22Rv1 (cell line): ENCODE measurements at regions not wholly inside any gene's neighbourhood (a gene's known extent, or its start where the extent isn't known, plus 50 kb on each side); places are given as distances from the start of the nearest gene placed in this dataset.

Experiments used
- H3K27ac ChIP-seq: fragments of 450-650 bp; 2 replicates; pipeline ENCODE4 v1.5.1; 2017
- ZFX ChIP-seq: fragments of 450-650 bp; IDR thresholded peaks from 2 replicates; pipeline ENCODE4 v1.6.1; 2017; ENCODE audit warnings: antibody characterized with exemption, borderline replicate concordance
- TF ChIP-seq, protein P1 (sequence below): fragments of 450-650 bp; IDR thresholded peaks from 2 replicates; pipeline ENCODE4 v1.5.1; 2017; ENCODE audit warnings: mild to moderate bottlenecking

DNA sequence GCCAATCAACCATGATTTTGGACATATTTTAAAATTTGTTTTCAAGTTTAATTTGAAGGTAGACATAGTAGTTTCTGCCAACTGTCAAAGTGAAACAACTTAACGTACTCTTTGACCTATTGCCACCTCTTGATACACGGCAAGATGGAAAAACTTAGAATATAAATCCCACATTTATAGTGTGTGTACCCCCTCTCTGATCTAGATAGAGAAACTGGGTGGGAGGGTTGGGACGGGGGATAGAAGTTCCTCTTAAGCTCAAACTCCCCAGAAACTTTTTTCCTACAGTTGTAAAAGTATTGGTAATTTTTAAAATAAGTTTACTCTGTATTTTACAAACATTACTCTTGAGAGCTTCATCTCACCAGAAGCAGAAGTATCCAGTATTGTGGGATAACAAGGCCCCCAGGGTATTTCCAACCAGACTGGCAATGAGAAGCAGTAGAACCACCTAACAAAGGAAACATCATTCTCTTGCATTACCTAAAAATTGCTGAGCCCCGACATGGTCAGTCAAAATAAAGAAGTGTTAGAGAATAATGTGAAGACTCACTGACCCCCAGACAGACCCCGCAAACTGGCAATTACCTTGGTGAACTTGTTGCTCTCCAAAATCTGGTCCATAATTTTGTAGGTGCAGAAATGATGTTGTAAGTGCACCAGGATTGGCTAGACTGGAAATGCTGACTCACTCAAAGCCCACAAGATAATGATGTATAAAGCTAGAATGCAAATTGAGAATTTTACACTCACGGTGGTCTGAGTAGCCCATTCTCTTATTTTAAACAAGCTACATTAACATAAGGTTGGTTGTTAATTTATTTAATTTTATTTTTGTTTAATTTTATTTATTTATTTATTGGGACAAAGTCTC is 74.7 kb upstream of the TNFAIP3 start:
- TF ChIP-seq, protein P1, sequence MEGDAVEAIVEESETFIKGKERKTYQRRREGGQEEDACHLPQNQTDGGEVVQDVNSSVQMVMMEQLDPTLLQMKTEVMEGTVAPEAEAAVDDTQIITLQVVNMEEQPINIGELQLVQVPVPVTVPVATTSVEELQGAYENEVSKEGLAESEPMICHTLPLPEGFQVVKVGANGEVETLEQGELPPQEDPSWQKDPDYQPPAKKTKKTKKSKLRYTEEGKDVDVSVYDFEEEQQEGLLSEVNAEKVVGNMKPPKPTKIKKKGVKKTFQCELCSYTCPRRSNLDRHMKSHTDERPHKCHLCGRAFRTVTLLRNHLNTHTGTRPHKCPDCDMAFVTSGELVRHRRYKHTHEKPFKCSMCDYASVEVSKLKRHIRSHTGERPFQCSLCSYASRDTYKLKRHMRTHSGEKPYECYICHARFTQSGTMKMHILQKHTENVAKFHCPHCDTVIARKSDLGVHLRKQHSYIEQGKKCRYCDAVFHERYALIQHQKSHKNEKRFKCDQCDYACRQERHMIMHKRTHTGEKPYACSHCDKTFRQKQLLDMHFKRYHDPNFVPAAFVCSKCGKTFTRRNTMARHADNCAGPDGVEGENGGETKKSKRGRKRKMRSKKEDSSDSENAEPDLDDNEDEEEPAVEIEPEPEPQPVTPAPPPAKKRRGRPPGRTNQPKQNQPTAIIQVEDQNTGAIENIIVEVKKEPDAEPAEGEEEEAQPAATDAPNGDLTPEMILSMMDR, result no peak
- no peak for TF ChIP-seq ZFX
- no peak overlapping the region for H3K27ac ChIP-seq

DNA sequence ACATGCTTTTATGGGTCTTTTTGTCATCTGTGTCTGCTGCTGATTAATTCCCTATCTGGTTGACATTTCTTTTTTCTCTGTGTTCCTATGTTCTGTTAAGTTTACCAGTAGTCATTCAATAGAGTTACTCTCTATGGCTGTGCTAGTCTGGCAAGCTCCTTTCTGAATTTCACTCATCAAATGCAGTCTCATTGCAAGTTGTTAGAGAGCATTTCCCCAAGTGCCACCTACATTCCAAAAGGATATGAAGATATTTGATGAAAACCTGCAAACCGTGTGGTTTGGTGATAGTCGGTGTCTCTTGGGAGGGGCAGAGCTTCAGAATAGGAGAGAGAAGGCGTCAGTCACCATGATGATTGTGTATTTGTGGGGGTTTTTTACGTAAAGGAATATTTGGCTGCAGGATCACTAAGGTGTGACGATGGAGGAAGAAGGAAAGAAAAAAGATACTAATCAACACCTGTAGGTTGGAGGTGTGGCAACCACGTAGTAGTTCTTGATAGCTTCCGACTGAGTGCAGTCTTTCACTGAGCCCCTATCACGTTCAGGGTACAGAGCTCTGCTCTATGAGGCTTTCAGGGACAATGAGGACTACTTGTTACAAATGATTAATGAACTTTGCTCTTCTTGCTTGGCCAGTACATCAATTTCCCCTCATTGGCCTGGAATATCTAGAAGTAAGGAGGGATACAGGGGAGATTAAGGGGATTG is 73.1 kb upstream of the TNFAIP3 start:
- TF ChIP-seq, protein P1, result no peak
- no peak for TF ChIP-seq ZFX
- no peak overlapping the region for H3K27ac ChIP-seq

DNA sequence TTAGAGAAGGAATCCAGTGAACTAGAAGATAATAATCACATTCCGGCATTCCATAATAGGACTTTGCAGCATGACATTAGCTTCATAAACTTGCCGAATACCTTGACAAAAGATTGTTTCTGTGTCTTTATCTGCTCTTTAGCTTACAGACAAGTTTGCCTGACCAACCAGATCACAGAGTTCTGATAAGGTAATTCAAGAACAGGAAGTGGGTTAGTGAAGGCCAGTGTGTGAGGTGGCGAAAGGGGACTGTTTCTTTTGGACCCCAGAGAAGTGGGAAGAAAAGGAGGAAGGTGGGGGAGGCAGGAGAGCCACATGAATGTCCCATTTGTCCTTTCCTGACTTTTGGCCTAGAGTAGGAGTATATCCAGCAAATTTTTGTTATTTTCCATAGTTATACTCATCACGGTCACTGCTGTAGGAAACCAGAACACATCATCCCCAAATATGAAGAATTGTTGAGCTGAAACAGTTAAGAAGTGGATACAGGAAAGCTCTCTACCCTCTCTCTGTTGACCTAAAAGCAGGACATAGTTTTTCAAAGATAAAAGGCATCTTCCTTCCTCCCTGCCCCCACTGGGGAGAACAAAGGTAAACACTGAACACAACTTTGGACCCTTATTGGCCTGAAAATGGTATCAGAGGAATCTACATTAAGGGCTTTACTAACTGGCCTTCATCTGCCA is 72.4 kb upstream of the TNFAIP3 start:
- TF ChIP-seq, protein P1, result no peak
- no peak overlapping the region for H3K27ac ChIP-seq

DNA sequence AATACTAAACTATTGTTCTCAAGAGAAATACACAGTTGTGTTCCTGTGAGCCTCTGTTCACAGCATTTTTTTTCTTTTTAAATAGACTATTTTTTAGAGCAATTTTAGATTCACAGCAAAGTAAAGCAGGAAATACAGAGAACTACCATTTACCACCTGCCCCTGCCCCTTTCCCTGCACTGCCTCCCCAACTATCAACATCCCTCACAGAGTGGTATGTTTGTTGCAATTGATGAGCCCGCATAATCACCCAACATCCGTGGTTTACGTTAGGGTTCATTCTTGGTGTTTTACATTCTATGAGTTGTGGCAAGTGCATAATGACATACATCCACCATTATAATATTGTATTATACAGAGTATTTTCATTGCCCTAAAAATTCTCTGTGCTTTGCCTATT is 71.6 kb upstream of the TNFAIP3 start:
- TF ChIP-seq, protein P1, result no peak
- TF ChIP-seq ZFX, result no peak
- H3K27ac ChIP-seq, result no peak overlapping the region

DNA sequence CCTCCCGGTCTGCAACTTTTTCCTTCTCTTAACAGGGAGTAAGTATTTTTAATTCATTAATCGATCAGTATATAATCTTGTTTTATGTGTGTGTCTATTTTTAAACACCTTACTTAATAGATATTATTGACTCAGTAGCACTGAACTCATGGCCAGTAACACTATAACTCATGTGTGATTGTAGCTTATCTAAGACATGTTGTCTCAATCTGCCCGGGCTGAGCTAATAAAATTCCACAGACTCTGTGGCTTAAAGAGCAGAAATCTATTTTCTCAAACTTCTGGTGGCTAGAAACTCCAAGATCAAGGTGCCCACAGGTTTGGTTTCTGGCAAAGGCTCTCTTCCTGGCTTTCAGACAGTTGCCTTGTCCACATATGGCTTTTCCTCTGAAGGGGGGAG is 68.8 kb upstream of the TNFAIP3 start:
- TF ChIP-seq ZFX, result no peak
- TF ChIP-seq, protein P1, result no peak
- no peak overlapping the region for H3K27ac ChIP-seq

DNA sequence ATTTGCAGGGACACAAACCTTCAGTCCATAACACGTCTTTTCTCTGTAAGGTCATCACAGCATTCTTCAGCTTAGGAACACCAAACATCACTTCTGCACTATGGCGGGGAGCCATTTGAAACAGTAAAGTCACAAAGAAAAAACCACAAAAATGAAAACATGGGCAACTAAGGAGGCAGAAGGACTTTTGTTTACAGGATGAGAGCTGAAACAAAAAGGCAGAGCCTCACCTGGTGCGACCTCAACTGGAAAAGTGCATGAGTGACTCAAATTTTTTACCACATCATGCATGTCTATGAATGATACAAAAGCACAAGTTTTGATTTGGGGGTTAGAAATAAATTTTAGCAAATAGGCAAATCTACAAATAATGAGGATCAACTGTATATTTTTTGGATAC is 68.2 kb upstream of the TNFAIP3 start:
- TF ChIP-seq, protein P1, result no peak
- no peak for TF ChIP-seq ZFX
- no peak overlapping the region for H3K27ac ChIP-seq

DNA sequence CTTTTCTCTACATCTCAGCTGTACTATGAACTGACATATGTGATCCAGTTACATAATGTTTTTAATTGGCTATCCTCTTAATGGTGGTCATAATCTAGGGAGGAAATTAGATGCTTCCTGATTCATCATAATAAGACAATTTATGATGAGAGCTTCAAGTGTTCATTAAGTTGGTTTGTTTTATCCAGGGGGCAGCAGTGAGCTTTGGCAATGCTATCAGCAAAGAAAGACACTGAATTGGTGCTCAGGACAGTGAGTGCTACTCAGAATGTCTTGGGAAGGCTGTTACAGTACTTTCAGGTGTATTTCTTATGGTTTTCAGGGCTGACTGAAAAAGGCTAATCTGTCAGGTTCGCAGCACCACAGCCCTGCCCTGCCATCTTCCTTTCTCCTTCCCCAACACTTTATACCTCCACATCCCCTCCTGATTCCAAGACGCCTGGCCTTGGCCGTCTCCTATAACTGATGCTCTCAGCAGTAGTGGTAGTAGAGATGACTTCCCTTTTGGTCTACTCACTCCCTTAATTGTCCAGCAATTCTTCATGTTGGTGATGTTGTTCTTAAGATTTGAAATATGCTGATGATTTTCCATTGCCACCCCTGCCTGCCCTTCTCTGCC is 67.0 kb upstream of the TNFAIP3 start:
- TF ChIP-seq, protein P1, result peak; percentile 88
- no peak for TF ChIP-seq ZFX

More for the DNA sequence above, 67.0 kb upstream of the TNFAIP3 start:
- H3K27ac ChIP-seq, result no peak overlapping the region
